Neural progenitor cell (in vitro differentiated cells): ENCODE measurements at regions not wholly inside any gene's neighbourhood (a gene's known extent, or its start where the extent isn't known, plus 50 kb on each side); places are given as distances from the start of the nearest gene placed in this dataset.
A peak's percentile ranks its signal among the peaks of the same experiment; 100 is the strongest.

Experiments
- DNase-seq: peaks from one replicate; pipeline ENCODE4 v3.0.0-alpha.2; 2016; ENCODE audit warnings: low spot score
- H2AFZ ChIP-seq: fragments of 200-600 bp; sonication (generic); replicated peaks from 2 replicates; pipeline ENCODE4 v1.6.1; 2016; ENCODE audit warnings: antibody characterized with exemption
- H3F3A ChIP-seq: fragments of 200-600 bp; sonication (generic); 2 replicates; pipeline ENCODE4 v1.6.1; 2016; ENCODE audit warnings: antibody characterized with exemption, low read depth
- H3K27ac ChIP-seq: fragments of 200-600 bp; sonication (generic); 2 replicates; pipeline ENCODE4 v1.5.1; 2016; ENCODE audit warnings: mild to moderate bottlenecking
- H3K27me3 ChIP-seq: fragments of 200-600 bp; sonication (generic); 2 replicates; pipeline ENCODE4 v1.6.1; 2016; ENCODE audit warnings: mild to moderate bottlenecking, moderate library complexity
- H3K36me3 ChIP-seq: fragments of 200-600 bp; sonication (generic); 2 replicates; pipeline ENCODE4 v1.5.1; 2016
- H3K4me1 ChIP-seq: fragments of 200-600 bp; sonication (generic); 2 replicates; pipeline ENCODE4 v1.6.1; 2016; ENCODE audit warnings: mixed run types
- H3K4me2 ChIP-seq: fragments of 200-600 bp; sonication (generic); 2 replicates; pipeline ENCODE4 v1.6.1; 2016
- H3K4me3 ChIP-seq: fragments of 200-600 bp; sonication (generic); 2 replicates; pipeline ENCODE4 v1.5.1; 2016
- H3K79me2 ChIP-seq: fragments of 200-600 bp; sonication (generic); 2 replicates; pipeline ENCODE4 v1.6.1; 2016; ENCODE audit warnings: low read depth
- H3K9ac ChIP-seq: fragments of 200-600 bp; sonication (generic); 2 replicates; pipeline ENCODE4 v1.6.1; 2016
- H3K9me3 ChIP-seq: fragments of 200-600 bp; sonication (generic); 2 replicates; pipeline ENCODE4 v1.5.1; 2016; ENCODE audit warnings: low read depth
- H4K20me1 ChIP-seq: fragments of 200-600 bp; sonication (generic); 2 replicates; pipeline ENCODE4 v1.6.1; 2016; ENCODE audit warnings: low read depth
- H3K27ac Mint-ChIP-seq: 3 replicates; pipeline ENCODE4 v1.8.0; 2021; ENCODE audit warnings: mixed read lengths
- H3K27me3 Mint-ChIP-seq: 2 replicates; pipeline ENCODE4 v1.8.0; 2022; ENCODE audit warnings: low read depth, mild to moderate bottlenecking, inconsistent platforms, moderate library complexity, mixed read lengths; ENCODE audit not compliant: insufficient read depth
- H3K36me3 Mint-ChIP-seq: 3 replicates; pipeline ENCODE4 v1.8.0; 2021; ENCODE audit warnings: mixed read lengths
- H3K4me1 Mint-ChIP-seq: 3 replicates; pipeline ENCODE4 v1.8.0; 2021; ENCODE audit warnings: mixed read lengths
- H3K4me3 Mint-ChIP-seq: 3 replicates; pipeline ENCODE4 v1.8.0; 2021; ENCODE audit warnings: mild to moderate bottlenecking, moderate library complexity, mixed read lengths
- H3K9me3 Mint-ChIP-seq: 3 replicates; pipeline ENCODE4 v1.8.0; 2020; ENCODE audit warnings: mixed read lengths
- CTCF ChIP-seq: fragments of 200-600 bp; sonication (generic); IDR thresholded peaks from 2 replicates; pipeline ENCODE4 v1.5.1; 2017; ENCODE audit warnings: antibody characterized with exemption, mild to moderate bottlenecking
- EZH2 ChIP-seq: fragments of 200-600 bp; sonication (generic); IDR thresholded peaks from 2 replicates; pipeline ENCODE4 v1.6.1; 2017; ENCODE audit warnings: antibody characterized with exemption, mild to moderate bottlenecking, moderate library complexity
- EZH2phosphoT487 ChIP-seq: fragments of 200-600 bp; sonication (generic); IDR thresholded peaks from 2 replicates; pipeline ENCODE4 v1.6.1; 2017; ENCODE audit warnings: antibody characterized with exemption

- DNase-seq, result no peak
- Mint-ChIP-seq H3K9me3 (no peaks in the 10 kb centered on the region), H3K4me1 (no peaks in the 10 kb centered on the region), H3K27ac (no peak overlapping the region), H3K36me3 (no peaks in the 10 kb centered on the region), H3K4me3 (no peak overlapping the region), H3K27me3 (peaks cover 4% of the 10 kb centered on the region)
- H3K9me3 ChIP-seq, result no peaks in the 10 kb centered on the region
- no peaks in the 10 kb centered on the region for H3K27me3 ChIP-seq
- peak overlapping the region; percentile 1 for H2AFZ ChIP-seq
- no peaks in the 10 kb centered on the region for H3K79me2 ChIP-seq
- no peak overlapping the region for H3K4me2 ChIP-seq
- no peak overlapping the region for H3K4me3 ChIP-seq
- H4K20me1 ChIP-seq, result no peaks in the 10 kb centered on the region
- no peaks in the 10 kb centered on the region for H3K36me3 ChIP-seq
- no peak for TF ChIP-seq EZH2
- no peak for TF ChIP-seq EZH2phosphoT487
- TF ChIP-seq CTCF, result no peak
- no peaks in the 10 kb centered on the region for H3F3A ChIP-seq
- H3K4me1 ChIP-seq, result no peaks in the 10 kb centered on the region
- no peak overlapping the region for H3K9ac ChIP-seq
- no peak overlapping the region for H3K27ac ChIP-seq
These were observed 247.7 kb upstream of the TTC14 start for GRCh38 chr3:180354214-180354613.

GRCh38 chr3:180358179-180358578 is 243.8 kb upstream of the TTC14 start:
- H3K9me3 ChIP-seq, result no peaks in the 10 kb centered on the region
- H3F3A ChIP-seq, result no peaks in the 10 kb centered on the region
- Mint-ChIP-seq H3K9me3 (no peaks in the 10 kb centered on the region), H3K36me3 (no peaks in the 10 kb centered on the region), H3K27me3 (peaks cover 4% of the 10 kb centered on the region), H3K4me1 (no peaks in the 10 kb centered on the region), H3K4me3 (no peak overlapping the region), H3K27ac (no peak overlapping the region)
- no peaks in the 10 kb centered on the region for H4K20me1 ChIP-seq
- no peak overlapping the region for H2AFZ ChIP-seq
- H3K4me3 ChIP-seq, result no peak overlapping the region
- DNase-seq, result no peak
- no peaks in the 10 kb centered on the region for H3K4me1 ChIP-seq
- no peaks in the 10 kb centered on the region for H3K79me2 ChIP-seq
- H3K9ac ChIP-seq, result no peak overlapping the region
- no peaks in the 10 kb centered on the region for H3K27me3 ChIP-seq
- no peak overlapping the region for H3K27ac ChIP-seq
- no peaks in the 10 kb centered on the region for H3K36me3 ChIP-seq
- TF ChIP-seq EZH2, result no peak
- no peak for TF ChIP-seq CTCF
- TF ChIP-seq EZH2phosphoT487, result no peak
- H3K4me2 ChIP-seq, result no peak overlapping the region

- no peaks in the 10 kb centered on the region for H3K9me3 Mint-ChIP-seq
- TF ChIP-seq EZH2phosphoT487 (no peak), CTCF (no peak), EZH2 (no peak)
These were observed 242.7 kb upstream of the TTC14 start for GRCh38 chr3:180359061-180359952.

More at GRCh38 chr3:180359061-180359952, 242.7 kb upstream of the TTC14 start:
- H3K27ac ChIP-seq, result no peak overlapping the region
- H3K27me3 Mint-ChIP-seq, result peaks cover 4% of the 10 kb centered on the region
- no peak overlapping the region for H3K4me2 ChIP-seq
- H3K36me3 ChIP-seq, result no peaks in the 10 kb centered on the region
- H3K4me1 Mint-ChIP-seq, result no peaks in the 10 kb centered on the region
- no peaks in the 10 kb centered on the region for H3K27me3 ChIP-seq
- no peak overlapping the region for H2AFZ ChIP-seq
- H3K36me3 Mint-ChIP-seq, result no peaks in the 10 kb centered on the region
- no peak overlapping the region for H3K4me3 ChIP-seq
- H3K27ac Mint-ChIP-seq, result no peak overlapping the region
- no peaks in the 10 kb centered on the region for H3K9me3 ChIP-seq
- no peaks in the 10 kb centered on the region for H3K79me2 ChIP-seq
- no peaks in the 10 kb centered on the region for H4K20me1 ChIP-seq
- H3K4me1 ChIP-seq, result no peaks in the 10 kb centered on the region
- no peak for DNase-seq
- no peaks in the 10 kb centered on the region for H3F3A ChIP-seq
- H3K9ac ChIP-seq, result no peak overlapping the region
- no peak overlapping the region for H3K4me3 Mint-ChIP-seq
